BJ (cell line): ENCODE measurements at regions not wholly inside any gene's neighbourhood (a gene's known extent, or its start where the extent isn't known, plus 50 kb on each side); places are given as distances from the start of the nearest gene placed in this dataset.

ENCODE experiments used
- CTCF ChIA-PET: fragments of 350-600 bp; formaldehyde crosslinking; extraction: SDS; loops from one replicate; lab custom pipeline; 2021; ENCODE audit warnings: antibody characterized with exemption, inconsistent platforms; lab: Yijun Ruan, JAX
- POLR2A ChIA-PET: fragments of 300-600 bp; sonication (Branson Sonifier 250); formaldehyde crosslinking; extraction: SDS; loops from one replicate; lab custom pipeline; 2021; ENCODE audit warnings: antibody characterized with exemption; lab: Charles Lee
- DNase-seq: peaks from one replicate; pipeline ENCODE4 v3.0.0-alpha.2; 2011; ENCODE audit warnings: low read depth
- H3K27me3 ChIP-seq: 2 replicates; pipeline ENCODE4 v1.6.0; 2011; ENCODE audit warnings: low read length; ENCODE audit not compliant: control insufficient read depth, insufficient read depth
- H3K36me3 ChIP-seq: 2 replicates; pipeline ENCODE4 v1.5.1; 2011; ENCODE audit warnings: low read length; ENCODE audit not compliant: control insufficient read depth, insufficient read depth
- H3K4me3 ChIP-seq: 2 replicates; pipeline ENCODE4 v1.5.1; 2011; ENCODE audit warnings: low read depth, mild to moderate bottlenecking, control low read depth, low read length
- TF ChIP-seq, protein P1 (sequence below): IDR thresholded peaks from 2 replicates; pipeline ENCODE4 v1.5.1; 2011; ENCODE audit warnings: low read depth, mild to moderate bottlenecking, control low read depth, inconsistent platforms, low read length, moderate library complexity; ENCODE audit not compliant: insufficient read depth

DNA sequence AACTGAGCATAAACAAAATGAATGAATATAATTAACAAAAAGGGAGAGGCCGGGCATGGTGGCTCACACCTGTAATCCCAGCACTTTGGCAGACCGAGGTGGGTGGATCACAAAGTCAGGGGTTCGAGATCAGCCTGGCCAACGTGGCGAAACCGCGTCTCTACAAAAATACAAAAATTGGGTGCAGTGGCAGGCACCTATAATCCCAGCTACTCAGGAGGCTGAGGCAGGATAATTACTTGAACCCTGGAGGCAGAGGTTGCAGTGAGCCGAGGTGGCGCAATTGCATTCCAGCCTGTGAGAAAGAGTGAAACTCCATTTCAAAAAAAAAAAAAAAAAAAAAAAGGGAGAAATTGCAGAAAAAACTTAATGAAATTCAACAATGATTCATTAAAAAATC lies 839.3 kb upstream of the CTNND2 start:
- ChIA-PET POLR2A (no interaction called here), CTCF (no interaction called here)
- TF ChIP-seq, protein P1, sequence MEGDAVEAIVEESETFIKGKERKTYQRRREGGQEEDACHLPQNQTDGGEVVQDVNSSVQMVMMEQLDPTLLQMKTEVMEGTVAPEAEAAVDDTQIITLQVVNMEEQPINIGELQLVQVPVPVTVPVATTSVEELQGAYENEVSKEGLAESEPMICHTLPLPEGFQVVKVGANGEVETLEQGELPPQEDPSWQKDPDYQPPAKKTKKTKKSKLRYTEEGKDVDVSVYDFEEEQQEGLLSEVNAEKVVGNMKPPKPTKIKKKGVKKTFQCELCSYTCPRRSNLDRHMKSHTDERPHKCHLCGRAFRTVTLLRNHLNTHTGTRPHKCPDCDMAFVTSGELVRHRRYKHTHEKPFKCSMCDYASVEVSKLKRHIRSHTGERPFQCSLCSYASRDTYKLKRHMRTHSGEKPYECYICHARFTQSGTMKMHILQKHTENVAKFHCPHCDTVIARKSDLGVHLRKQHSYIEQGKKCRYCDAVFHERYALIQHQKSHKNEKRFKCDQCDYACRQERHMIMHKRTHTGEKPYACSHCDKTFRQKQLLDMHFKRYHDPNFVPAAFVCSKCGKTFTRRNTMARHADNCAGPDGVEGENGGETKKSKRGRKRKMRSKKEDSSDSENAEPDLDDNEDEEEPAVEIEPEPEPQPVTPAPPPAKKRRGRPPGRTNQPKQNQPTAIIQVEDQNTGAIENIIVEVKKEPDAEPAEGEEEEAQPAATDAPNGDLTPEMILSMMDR, result no peak
- no peaks in the 10 kb centered on the region for H3K27me3 ChIP-seq
- H3K36me3 ChIP-seq, result no peaks in the 10 kb centered on the region
- DNase-seq, result no peak
- H3K4me3 ChIP-seq, result no peak overlapping the region

DNA sequence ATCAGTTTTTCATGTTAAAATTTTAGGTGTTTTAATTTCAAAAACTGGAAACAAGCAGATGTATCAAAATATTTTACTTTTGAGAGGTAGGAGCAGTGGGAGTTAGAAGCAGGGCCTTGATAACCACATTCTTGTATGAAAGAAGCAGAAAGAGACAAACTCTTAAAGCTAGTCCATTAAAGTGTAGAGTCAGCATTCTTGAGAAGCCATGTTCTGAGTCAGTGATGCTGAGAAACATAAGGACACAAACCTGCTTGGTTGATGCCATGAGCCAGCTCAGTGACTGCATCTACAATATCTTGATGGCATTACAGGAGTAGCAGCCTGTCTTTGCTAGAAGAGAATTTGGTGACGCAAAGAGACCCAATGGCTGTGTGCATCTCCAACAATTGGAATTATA lies 826.1 kb upstream of the CTNND2 start:
- TF ChIP-seq, protein P1, result no peak
- no peaks in the 10 kb centered on the region for H3K27me3 ChIP-seq
- no peaks in the 10 kb centered on the region for H3K36me3 ChIP-seq
- CTCF ChIA-PET, result no interaction called here
- DNase-seq, result no peak
- POLR2A ChIA-PET, result no interaction called here
- H3K4me3 ChIP-seq, result no peak overlapping the region

DNA sequence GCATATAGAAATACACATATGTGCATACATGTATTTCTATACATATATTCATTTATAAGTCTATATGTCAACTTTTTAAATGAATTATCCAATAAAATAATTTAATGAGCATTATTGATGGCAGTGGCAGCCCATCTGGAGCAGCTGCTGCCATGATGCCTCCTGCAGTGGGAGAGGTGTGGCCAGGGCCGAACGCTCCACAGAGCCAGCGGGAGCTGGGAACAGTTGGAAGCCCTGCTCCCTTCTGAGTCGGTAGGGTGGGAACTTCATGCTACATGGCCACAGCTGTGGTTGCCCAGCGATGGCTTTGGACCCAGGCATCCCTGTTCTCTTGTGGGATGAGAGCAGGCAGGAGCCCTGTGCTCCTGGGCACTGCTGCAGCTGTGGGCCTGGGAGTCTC lies 812.4 kb upstream of the CTNND2 start:
- Histone ChIP-seq H3K36me3 (no peaks in the 10 kb centered on the region), H3K4me3 (no peak overlapping the region), H3K27me3 (no peaks in the 10 kb centered on the region)
- no peak for DNase-seq
- TF ChIP-seq, protein P1, result no peak
- ChIA-PET CTCF (no interaction called here), POLR2A (no interaction called here)

DNA sequence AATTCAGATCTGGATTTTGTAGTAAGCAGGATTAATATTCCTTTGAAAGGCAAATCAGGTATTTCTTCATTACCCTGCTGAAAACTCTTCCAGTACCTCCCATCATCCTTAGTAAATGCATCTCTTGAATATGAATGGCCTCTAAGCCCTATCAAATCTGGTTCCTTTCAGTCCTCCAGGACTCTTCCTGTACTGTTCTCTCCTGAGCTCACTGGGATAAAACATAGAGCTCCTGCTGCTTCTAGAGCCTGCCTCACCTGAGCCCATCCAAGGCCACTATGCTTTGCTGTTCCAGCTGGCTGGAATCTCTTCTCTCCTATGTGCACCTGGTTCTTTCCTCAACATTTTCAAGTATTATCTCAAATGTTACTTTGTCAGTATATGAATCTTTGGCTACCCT lies 803.3 kb upstream of the CTNND2 start:
- Histone ChIP-seq H3K36me3 (no peaks in the 10 kb centered on the region), H3K27me3 (no peaks in the 10 kb centered on the region), H3K4me3 (no peak overlapping the region)
- ChIA-PET CTCF (interaction anchor here (0.6 kb wide), 1 partner anchor 73 kb away, joined by 3 read pairs; no protein-coding TSS in a partner anchor), POLR2A (no interaction called here)
- TF ChIP-seq, protein P1, result no peak
- no peak for DNase-seq

DNA sequence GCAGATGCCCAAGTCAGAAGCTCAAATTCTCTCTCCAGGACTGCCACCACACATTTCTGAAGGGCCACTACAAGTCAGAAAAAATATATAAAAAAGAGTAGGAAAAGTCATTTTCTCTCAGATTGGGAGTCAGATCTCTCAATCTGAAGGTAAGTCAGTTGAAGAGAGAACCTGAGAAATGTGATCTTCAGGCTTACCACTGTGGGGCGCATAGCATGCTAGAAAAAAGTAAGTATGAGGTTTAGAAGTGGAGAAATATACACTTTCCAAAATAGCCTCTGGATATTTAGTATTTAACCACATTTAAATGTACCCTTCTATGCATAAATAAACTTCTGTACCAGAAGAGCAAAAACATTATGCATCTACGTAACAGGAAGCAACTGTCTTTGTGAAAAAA lies 800.7 kb upstream of the CTNND2 start:
- CTCF ChIA-PET, result interaction anchor here (0.8 kb wide), 1 partner anchor 1509 kb away, joined by 3 read pairs; no protein-coding TSS in a partner anchor
- no peaks in the 10 kb centered on the region for H3K27me3 ChIP-seq
- POLR2A ChIA-PET, result no interaction called here
- no peaks in the 10 kb centered on the region for H3K36me3 ChIP-seq
- no peak for DNase-seq
- H3K4me3 ChIP-seq, result no peak overlapping the region
- TF ChIP-seq, protein P1, result no peak
